Right lobe of liver (tissue), 6 donors: ENCODE measurements at regions not wholly inside any gene's neighbourhood (a gene's known extent, or its start where the extent isn't known, plus 50 kb on each side); places are given as distances from the start of the nearest gene placed in this dataset.

Experiments used
- ATAC-seq, 4 donors: fragments of 200-7000 bp; cut with Tn5 transposase; one replicate each; pipeline ENCODE4 v1.9.1; 2020; ENCODE audit warnings: mild to moderate bottlenecking in 4 of 4, moderate library complexity in 4 of 4
- DNase-seq, 3 donors: peaks; one replicate each; pipeline ENCODE4 v3.0.0-alpha.2; 2020
- H3K27ac ChIP-seq, 3 donors: fragments of 200-600 bp; one replicate each; pipeline ENCODE4 v1.8.0; 2022
- H3K27me3 ChIP-seq, 2 donors: fragments of 200-600 bp; one replicate each; pipeline ENCODE4 v1.8.0; 2022
- H3K36me3 ChIP-seq, 4 donors: fragments of 200-600 bp; sonication (generic) in 1 of 4; one replicate each; pipeline versions ENCODE4 v1.5.1 to v1.8.0; 2017 to 2022; ENCODE audit warnings: control low read depth in 1 of 4
- H3K4me1 ChIP-seq, 4 donors: fragments of 200-600 bp; sonication (generic) in 1 of 4; one replicate each; pipeline versions ENCODE4 v1.5.1 to v1.8.0; 2017 to 2022; ENCODE audit warnings: control low read depth in 1 of 4
- H3K4me3 ChIP-seq, 3 donors: fragments of 200-600 bp; one replicate each; pipeline ENCODE4 v1.8.0; 2022
- H3K9me3 ChIP-seq, 4 donors: fragments of 200-600 bp; sonication (generic) in 1 of 4; one replicate each; pipeline versions ENCODE4 v1.5.1 to v1.8.0; 2017 to 2022; ENCODE audit warnings: control low read depth in 1 of 4
- POLR2A ChIP-seq: fragments of 450-650 bp; IDR thresholded peaks from one replicate; pipeline ENCODE4 v1.6.1; 2017; ENCODE audit warnings: antibody characterized with exemption, mild to moderate bottlenecking
- WGBS: methylation state at CpG from one replicate; pipeline ENCODE4 v1.1.6; 2018; ENCODE audit warnings: low coverage, low lambda C conversion rate; ENCODE audit not compliant: insufficient coverage; ENCODE audit errors: missing lambda C conversion rate; 5-methylcytosine and 5-hydroxymethylcytosine counted together
- intact Hi-C, 2 donors: fragments of 100-400 bp; cut with DNase I; formaldehyde crosslinking; loops; one replicate each; pipeline versions ENCODE4 v1.11.2 to v1.14.1; 2022
- TF ChIP-seq, protein P1 (sequence below), 4 donors: fragments of 200-600 bp in 3 of 4; fragments of 450-650 bp in 1 of 4; IDR thresholded peaks; one replicate each; pipeline versions ENCODE4 v1.5.1 to v1.8.0; 2016 to 2022; ENCODE audit warnings: antibody characterized with exemption in 4 of 4, mild to moderate bottlenecking in 2 of 4
- donor health status: DM: no; HTN: yes; CAD: no.
- donor health status: DM: no; HTN: no; CAD: no.
- donor health status: DM: no; HTN: no; CAD: no.
- donor health status: DM: no; HTN: yes; CAD: no.
- donor health status: DM: no; HTN: yes; CAD: no.

DNA sequence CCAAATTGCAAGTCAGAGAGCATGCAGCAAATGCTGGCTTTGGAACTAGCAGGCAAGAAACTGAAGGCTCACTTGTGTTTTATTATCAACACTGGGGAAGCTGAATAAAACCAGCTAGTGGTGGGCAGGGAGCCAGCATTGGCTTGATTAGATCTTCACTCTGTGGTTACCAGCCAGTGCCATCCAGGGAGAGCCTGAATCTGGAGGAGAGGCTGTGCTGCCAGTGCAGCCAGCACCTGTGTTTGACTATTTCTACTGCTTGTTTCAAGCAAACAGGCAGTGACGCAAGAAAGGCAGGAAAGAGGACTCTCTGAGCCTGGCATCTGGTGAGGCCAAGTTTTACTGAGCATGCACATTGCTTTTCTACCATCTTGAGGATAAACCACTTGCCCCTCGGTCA, 247.0 kb downstream of the PHLDA1 start:
- peak; percentile 92 to 99 (median 98) for ATAC-seq
- DNase-seq, result peak; percentile 80 to 94 (median 89)
- no peak for TF ChIP-seq POLR2A
- TF ChIP-seq, protein P1, sequence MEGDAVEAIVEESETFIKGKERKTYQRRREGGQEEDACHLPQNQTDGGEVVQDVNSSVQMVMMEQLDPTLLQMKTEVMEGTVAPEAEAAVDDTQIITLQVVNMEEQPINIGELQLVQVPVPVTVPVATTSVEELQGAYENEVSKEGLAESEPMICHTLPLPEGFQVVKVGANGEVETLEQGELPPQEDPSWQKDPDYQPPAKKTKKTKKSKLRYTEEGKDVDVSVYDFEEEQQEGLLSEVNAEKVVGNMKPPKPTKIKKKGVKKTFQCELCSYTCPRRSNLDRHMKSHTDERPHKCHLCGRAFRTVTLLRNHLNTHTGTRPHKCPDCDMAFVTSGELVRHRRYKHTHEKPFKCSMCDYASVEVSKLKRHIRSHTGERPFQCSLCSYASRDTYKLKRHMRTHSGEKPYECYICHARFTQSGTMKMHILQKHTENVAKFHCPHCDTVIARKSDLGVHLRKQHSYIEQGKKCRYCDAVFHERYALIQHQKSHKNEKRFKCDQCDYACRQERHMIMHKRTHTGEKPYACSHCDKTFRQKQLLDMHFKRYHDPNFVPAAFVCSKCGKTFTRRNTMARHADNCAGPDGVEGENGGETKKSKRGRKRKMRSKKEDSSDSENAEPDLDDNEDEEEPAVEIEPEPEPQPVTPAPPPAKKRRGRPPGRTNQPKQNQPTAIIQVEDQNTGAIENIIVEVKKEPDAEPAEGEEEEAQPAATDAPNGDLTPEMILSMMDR (IDR thresholded peaks at IDR 0.05), result no peak
- H3K4me1 ChIP-seq, result peaks cover 0 to 6% (median 3%) of the 10 kb centered on the region in 4 donors
- H3K27me3 ChIP-seq, result no peaks in the 10 kb centered on the region
- H3K4me3 ChIP-seq, result no peak overlapping the region
- H3K9me3 ChIP-seq, result no peaks in the 10 kb centered on the region
- H3K36me3 ChIP-seq, result no peaks in the 10 kb centered on the region
- peak overlapping the region in 2 of 3 donors; percentile 8 to 55 for H3K27ac ChIP-seq
- WGBS, result 31% methylated on average over 2 of the region's 2 CpGs
- intact Hi-C loops, result no loop called here

DNA sequence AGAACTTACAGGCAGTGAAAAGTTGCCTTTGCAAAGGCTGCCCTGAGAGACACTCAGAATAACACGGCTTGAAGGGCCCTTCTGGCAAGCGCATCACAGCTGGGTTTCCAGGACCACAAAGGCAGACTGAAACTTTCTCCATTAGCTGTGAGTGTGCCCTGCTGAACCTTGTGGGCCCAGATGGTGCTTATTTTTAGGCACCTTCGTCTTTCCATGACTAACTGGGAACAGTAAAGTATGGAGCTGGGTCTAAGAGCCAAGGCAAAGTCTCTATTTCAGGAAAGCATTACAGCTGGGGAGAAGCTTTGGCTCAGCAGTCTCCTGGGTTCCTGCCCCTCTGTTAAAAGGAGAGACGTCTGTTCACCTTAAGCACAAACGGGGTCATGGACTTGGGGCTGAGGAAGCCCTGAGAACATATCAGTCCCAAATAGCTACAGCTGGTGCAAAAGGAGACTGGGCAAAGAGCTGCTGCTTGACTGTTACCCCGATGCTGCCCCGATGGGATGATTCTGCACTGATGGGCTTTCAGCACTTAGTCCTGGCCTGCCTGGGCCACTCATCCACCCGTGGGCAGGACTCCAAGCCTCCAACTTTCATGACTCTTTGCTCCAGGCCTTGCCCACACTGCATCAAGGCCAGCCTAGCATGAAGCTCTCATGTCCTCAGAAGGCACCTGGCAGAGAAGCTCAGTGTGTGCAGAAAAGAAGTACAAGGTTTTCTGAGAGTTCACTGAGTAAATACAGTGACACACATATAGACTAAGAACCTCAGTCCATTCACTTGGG, 248.3 kb downstream of the PHLDA1 start:
- WGBS, result 58% methylated on average over 2 of the region's 8 CpGs
- Histone ChIP-seq H3K9me3 (no peaks in the 10 kb centered on the region), H3K4me3 (no peak overlapping the region), H3K27ac (no peak overlapping the region), H3K27me3 (no peaks in the 10 kb centered on the region), H3K4me1 (peaks cover 0 to 6% (median 3%) of the 10 kb centered on the region in 4 donors), H3K36me3 (no peaks in the 10 kb centered on the region)
- TF ChIP-seq, protein P1 (IDR thresholded peaks at IDR 0.05), result no peak
- TF ChIP-seq POLR2A, result no peak
- intact Hi-C loops, result no loop called here
- DNase-seq (no peak), ATAC-seq (no peak)

DNA sequence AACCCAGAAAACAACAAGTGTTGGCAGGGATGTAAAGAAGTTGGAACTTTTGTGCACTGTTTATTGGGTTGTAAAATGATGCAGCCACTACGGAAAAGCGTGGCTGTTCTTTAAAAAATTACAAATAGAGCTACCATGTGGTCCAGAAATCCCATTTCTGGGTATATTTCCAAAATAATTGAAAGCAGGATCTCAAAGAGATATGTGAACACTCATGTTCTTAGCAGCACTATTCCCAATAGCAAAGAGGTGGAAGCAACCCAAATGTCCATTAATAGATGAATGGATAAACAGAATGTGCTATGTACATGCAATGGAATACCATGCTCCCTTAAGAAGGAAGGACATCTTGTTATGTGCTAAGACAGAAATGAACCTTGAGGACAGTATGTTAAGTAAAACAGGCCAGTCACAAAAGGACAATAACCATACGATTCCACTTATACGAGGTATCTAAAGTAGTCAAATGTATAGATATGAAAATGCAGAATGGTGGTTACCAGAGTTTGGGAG, 249.5 kb downstream of the PHLDA1 start:
- intact Hi-C loops, result no loop called here
- Histone ChIP-seq H3K9me3 (no peaks in the 10 kb centered on the region), H3K36me3 (no peaks in the 10 kb centered on the region), H3K27me3 (no peaks in the 10 kb centered on the region), H3K4me3 (no peak overlapping the region), H3K4me1 (peaks cover 0 to 6% (median 3%) of the 10 kb centered on the region in 4 donors), H3K27ac (no peak overlapping the region)
- ATAC-seq, result no peak
- no peak for DNase-seq
- TF ChIP-seq, protein P1 (IDR thresholded peaks at IDR 0.05), result no peak
- no peak for TF ChIP-seq POLR2A
- WGBS, result 75% methylated on average over 4 of the region's 4 CpGs

DNA sequence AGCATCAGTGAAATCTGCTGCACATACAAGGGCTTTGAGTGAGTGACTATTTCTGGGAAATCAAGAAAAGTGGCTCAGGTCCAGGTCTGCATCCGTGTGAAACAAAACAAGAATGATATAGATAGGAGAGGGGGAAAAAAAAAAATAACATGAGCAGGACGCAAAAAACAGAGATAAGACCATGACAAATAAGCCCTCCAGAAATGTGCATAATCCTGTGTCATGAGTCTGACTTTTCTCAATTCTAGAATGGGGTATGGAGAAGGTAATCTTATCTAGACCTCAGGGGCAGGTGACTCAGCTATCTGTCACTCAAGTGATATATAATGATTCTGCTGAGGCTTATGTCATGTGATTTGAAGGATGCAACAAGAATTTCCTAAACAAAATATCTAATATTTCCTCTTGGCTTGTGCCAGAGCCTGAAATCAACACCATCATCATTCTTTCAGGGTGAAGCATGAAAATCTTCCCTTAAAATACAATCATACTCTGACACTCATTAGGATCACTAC, 250.0 kb downstream of the PHLDA1 start:
- intact Hi-C loops, result no loop called here
- Histone ChIP-seq H3K4me1 (peaks cover 0 to 6% (median 3%) of the 10 kb centered on the region in 4 donors), H3K9me3 (no peaks in the 10 kb centered on the region), H3K27me3 (no peaks in the 10 kb centered on the region), H3K36me3 (no peaks in the 10 kb centered on the region), H3K4me3 (no peak overlapping the region), H3K27ac (no peak overlapping the region)
- WGBS, result 63% methylated on average over 2 of the region's 2 CpGs
- ATAC-seq (peak; percentile 29 to 58 (median 47)), DNase-seq (no peak)
- no peak for TF ChIP-seq POLR2A

DNA sequence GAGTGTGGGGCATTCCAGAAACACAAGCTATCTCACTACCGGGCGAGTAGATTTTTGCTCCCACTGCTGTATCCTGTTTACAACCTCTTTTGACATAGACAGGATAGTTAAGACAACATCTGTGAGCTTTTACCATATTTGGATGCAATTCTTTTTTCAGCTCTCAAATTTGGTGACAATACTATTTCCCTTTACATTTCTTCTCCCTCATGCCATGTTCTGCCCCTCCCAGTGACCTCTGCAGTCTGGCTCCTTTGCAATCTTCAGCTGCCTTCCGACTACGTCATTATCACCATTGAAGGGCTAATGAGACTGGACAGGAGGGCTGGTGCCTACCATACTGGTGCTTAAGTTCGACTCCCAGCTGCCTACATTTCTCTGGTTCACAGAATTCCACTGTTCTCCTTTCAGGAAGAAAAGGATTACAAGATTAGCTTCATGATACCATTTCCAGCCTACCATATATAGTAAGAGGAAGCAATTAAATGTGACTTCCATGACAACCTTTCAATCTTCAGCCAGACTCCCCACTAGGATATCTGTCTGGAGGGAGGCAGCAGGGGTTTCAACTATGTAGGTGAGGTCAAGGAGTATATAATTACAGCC, 251.6 kb downstream of the PHLDA1 start:
- intact Hi-C loops, result no loop called here
- TF ChIP-seq POLR2A, result no peak
- TF ChIP-seq, protein P1 (IDR thresholded peaks at IDR 0.05), result no peak
- DNase-seq, result no peak

More for the DNA sequence above, 251.6 kb downstream of the PHLDA1 start:
- H3K36me3 ChIP-seq, result no peaks in the 10 kb centered on the region
- no peak overlapping the region for H3K4me3 ChIP-seq
- WGBS, result 58% methylated on average over 5 of the region's 5 CpGs
- H3K27ac ChIP-seq, result no peak overlapping the region
- no peaks in the 10 kb centered on the region for H3K9me3 ChIP-seq
- ATAC-seq, result peak in 2 of 4 donors; percentile 8 to 22
- H3K4me1 ChIP-seq, result peaks cover 0 to 8% (median 3%) of the 10 kb centered on the region in 4 donors
- no peaks in the 10 kb centered on the region for H3K27me3 ChIP-seq
